ENCODE measurements at regions not wholly inside any gene's neighbourhood (a gene's known extent, or its start where the extent isn't known, plus 50 kb on each side); places are given as distances from the start of the nearest gene placed in this dataset.

DNA sequence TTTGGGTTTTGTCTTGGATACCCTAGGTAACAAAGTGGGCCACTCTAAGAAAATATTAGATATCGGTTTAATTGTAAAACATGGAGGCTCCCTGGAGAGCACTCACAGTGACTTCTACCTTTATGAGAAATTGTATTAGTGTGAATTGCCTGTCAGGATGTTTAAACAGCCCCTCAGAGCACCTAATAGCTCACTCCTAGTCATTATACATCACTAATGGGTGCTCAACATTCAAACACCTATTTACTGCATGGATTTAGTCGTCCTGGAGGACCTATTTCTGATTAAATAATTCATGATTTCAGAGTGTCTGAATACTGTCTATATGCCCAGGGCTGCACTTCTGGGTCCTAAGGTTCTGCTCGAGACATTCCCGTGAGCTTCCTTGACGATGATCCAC is 430.2 kb upstream of the EEF2KMT start:
- TF ChIP-seq EZH2 (IDR thresholded peaks at IDR 0.05) = no peak
- no peak for TF ChIP-seq FOXP2 (optimal IDR thresholded peaks at IDR 0.05; ENCODE audit: control extremely low read depth, extremely low read length, insufficient read depth)
- no peak for TF ChIP-seq POLR2AphosphoS5 (IDR thresholded peaks at IDR 0.05; ENCODE audit: borderline replicate concordance, low read depth, low read length)
- Histone ChIP-seq H3K36me3 (ENCODE audit: insufficient read depth, low read length) (no peaks in the 10 kb centered on the region), H3K9me3 (ENCODE audit: low read depth, low read length) (no peaks in the 10 kb centered on the region), H3K27ac (no peak overlapping the region), H3K9ac (ENCODE audit: insufficient read length) (no peak overlapping the region), H3K4me3 (no peak overlapping the region)
- DNase-seq (ENCODE audit: low read depth, low spot score) = no peak

DNA sequence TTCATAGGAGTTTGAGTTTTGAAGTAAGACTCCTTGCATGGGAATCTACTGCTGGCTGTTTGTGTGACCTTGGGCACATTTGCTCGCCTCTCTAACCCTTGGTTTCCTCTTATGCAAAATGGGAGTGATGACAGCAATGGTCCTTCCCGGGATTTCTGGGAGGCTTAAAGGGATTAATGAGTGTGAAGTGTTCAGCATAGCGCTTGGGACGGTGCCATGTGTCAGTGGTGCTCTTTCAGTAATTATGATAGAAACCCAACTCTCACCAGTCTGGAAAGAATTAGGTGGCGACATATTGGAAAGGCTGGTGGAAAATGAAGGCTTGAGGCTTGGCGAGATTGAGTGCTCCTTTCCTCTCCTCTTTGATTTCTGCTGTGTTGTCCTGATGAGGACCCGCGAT is 429.2 kb upstream of the EEF2KMT start:
- H3K4me3 ChIP-seq = no peak overlapping the region
- H3K9ac ChIP-seq (ENCODE audit: insufficient read length) = no peak overlapping the region
- DNase-seq (ENCODE audit: low read depth, low spot score) = no peak
- H3K9me3 ChIP-seq (ENCODE audit: low read depth, low read length) = no peaks in the 10 kb centered on the region
- no peaks in the 10 kb centered on the region for H3K36me3 ChIP-seq (ENCODE audit: insufficient read depth, low read length)
- no peak for TF ChIP-seq FOXP2 (optimal IDR thresholded peaks at IDR 0.05; ENCODE audit: control extremely low read depth, extremely low read length, insufficient read depth)
- TF ChIP-seq POLR2AphosphoS5 (IDR thresholded peaks at IDR 0.05; ENCODE audit: borderline replicate concordance, low read depth, low read length) = no peak
- no peak for TF ChIP-seq EZH2 (IDR thresholded peaks at IDR 0.05)
- H3K27ac ChIP-seq = no peak overlapping the region

DNA sequence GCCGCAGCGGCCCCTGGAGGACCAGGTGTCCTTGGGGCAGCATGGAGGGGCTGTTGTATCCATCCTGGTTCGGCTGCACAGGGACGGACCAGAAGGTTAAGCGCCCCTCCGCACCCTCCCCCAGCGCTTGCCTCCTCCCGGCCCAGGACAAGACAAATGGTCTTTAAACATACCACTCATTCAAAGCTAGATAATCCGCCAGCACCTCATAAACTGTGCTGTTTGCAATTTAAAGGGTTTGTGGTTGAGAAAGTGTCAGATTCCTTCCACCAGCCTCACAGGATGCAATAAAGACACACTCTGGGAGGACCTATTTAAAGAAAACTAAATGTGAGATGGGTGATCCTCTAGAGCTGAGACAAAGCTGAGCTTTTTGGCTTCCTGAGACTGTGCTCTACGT is 426.2 kb upstream of the EEF2KMT start:
- no peaks in the 10 kb centered on the region for H3K9me3 ChIP-seq (ENCODE audit: low read depth, low read length)

DNA sequence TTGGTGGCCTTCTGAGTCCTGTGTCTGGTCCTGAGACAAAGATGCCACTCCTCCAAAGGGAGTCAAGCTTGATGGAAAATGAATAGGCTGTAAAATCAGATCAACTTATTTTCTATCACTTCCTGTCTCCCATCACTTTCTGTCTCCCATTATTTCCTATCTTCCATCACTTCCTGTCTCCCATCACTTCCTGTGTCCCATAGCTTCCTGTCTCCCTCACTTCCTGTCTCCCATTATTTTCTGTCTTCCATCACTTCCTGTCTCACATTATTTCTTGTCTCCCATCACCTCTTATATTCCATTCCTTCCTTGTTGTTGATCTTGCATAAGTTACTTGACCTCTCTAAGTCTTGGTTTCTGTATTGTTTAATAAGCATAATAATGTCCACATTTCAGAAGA is 418.5 kb upstream of the EEF2KMT start:
- Histone ChIP-seq H3K4me3 (no peak overlapping the region), H3K27ac (no peak overlapping the region), H3K9ac (ENCODE audit: insufficient read length) (no peak overlapping the region), H3K36me3 (ENCODE audit: insufficient read depth, low read length) (no peaks in the 10 kb centered on the region), H3K9me3 (ENCODE audit: low read depth, low read length) (no peaks in the 10 kb centered on the region)
- TF ChIP-seq FOXP2 (optimal IDR thresholded peaks at IDR 0.05; ENCODE audit: control extremely low read depth, extremely low read length, insufficient read depth) = no peak
- TF ChIP-seq POLR2AphosphoS5 (IDR thresholded peaks at IDR 0.05; ENCODE audit: borderline replicate concordance, low read depth, low read length) = no peak
- TF ChIP-seq EZH2 (IDR thresholded peaks at IDR 0.05) = no peak
- DNase-seq (ENCODE audit: low read depth, low spot score) = no peak

More for the DNA sequence above, 426.2 kb upstream of the EEF2KMT start:
- Histone ChIP-seq H3K4me3 (no peak overlapping the region), H3K9ac (ENCODE audit: insufficient read length) (no peak overlapping the region), H3K36me3 (ENCODE audit: insufficient read depth, low read length) (no peaks in the 10 kb centered on the region), H3K27ac (no peak overlapping the region)
- DNase-seq (ENCODE audit: low read depth, low spot score) = no peak
- no peak for TF ChIP-seq EZH2 (IDR thresholded peaks at IDR 0.05)
- TF ChIP-seq FOXP2 (optimal IDR thresholded peaks at IDR 0.05; ENCODE audit: control extremely low read depth, extremely low read length, insufficient read depth) = no peak
- no peak for TF ChIP-seq POLR2AphosphoS5 (IDR thresholded peaks at IDR 0.05; ENCODE audit: borderline replicate concordance, low read depth, low read length)

DNA sequence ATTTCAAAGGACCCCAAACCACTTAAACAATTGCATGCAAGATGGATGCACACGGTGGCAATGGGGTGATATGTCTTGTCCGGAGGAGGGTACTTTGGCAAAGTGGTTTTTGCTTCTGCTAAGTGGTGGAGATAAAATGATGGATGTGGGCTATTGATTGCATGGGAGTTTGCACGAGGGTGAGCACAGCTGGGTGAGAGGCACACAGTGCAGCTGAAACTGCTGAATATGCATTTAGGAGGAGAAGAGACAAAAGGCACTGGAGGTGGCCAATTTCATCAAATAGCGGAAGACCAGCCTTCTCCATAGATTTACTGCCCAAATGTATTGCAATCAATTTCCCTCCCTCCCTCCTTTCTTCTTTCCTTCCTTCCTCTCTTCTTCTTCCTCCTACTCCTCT is 414.4 kb upstream of the EEF2KMT start:
- Histone ChIP-seq H3K9ac (ENCODE audit: insufficient read length) (no peak overlapping the region), H3K36me3 (ENCODE audit: insufficient read depth, low read length) (no peaks in the 10 kb centered on the region), H3K27ac (no peak overlapping the region), H3K9me3 (ENCODE audit: low read depth, low read length) (no peaks in the 10 kb centered on the region), H3K4me3 (no peak overlapping the region)
- DNase-seq (ENCODE audit: low read depth, low spot score) = no peak
- no peak for TF ChIP-seq FOXP2 (optimal IDR thresholded peaks at IDR 0.05; ENCODE audit: control extremely low read depth, extremely low read length, insufficient read depth)

DNA sequence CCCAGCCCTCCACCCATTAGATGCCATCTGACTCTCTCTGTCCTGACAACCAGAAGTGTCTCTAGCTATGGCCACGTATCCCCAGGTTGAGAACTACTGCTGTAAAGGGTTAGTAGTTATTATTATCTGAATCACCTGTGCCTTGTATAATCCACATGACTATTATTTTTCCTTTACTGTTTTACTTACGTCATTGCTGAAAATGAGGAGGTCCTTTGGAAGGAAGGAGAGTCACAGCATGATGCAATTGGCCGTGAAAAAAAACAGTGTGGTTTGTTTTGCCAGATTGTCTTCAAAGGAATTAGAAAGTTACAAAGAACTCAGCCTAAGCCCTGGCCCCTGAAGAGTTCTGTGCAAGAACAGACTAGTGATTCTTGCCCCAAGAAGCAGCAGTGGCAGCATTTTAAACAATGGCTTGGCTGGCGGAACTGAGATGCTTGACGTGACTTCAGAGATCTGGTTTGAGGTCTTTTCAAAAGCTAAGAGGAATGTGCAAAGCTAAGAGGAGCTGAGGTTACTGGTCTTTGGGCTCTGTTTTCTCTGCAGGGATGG is 413.3 kb upstream of the EEF2KMT start:
- no peak overlapping the region for H3K4me3 ChIP-seq
- no peaks in the 10 kb centered on the region for H3K36me3 ChIP-seq (ENCODE audit: insufficient read depth, low read length)
- TF ChIP-seq FOXP2 (optimal IDR thresholded peaks at IDR 0.05; ENCODE audit: control extremely low read depth, extremely low read length, insufficient read depth) = no peak
- no peak for TF ChIP-seq EZH2 (IDR thresholded peaks at IDR 0.05)
- no peak for TF ChIP-seq POLR2AphosphoS5 (IDR thresholded peaks at IDR 0.05; ENCODE audit: borderline replicate concordance, low read depth, low read length)
- no peaks in the 10 kb centered on the region for H3K9me3 ChIP-seq (ENCODE audit: low read depth, low read length)
- DNase-seq (ENCODE audit: low read depth, low spot score) = no peak
- H3K27ac ChIP-seq = no peak overlapping the region
- H3K9ac ChIP-seq (ENCODE audit: insufficient read length) = no peak overlapping the region

DNA sequence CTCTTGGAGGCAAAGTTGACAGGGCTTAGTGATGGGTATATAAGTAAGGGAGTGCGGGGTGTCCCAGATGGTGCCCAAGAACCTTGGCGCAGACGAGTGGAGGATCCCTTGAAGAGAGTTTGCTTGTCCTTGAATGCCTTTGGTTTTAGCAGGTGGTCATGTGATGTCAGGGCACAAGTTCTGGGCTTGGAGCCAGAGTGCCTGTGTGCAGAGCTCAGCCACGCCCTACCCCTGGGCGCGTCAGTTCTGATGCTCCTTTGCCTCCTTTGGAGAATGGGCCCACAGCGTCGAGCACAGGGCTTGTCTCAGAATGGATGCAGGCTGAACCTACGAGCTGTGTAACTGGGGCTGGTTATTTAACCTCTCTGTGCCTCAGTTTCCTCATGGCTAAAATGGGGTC is 412.2 kb upstream of the EEF2KMT start:
- H3K27ac ChIP-seq = no peak overlapping the region
- H3K4me3 ChIP-seq = no peak overlapping the region
- TF ChIP-seq POLR2AphosphoS5 (IDR thresholded peaks at IDR 0.05; ENCODE audit: borderline replicate concordance, low read depth, low read length) (no peak), EZH2 (IDR thresholded peaks at IDR 0.05) (no peak), FOXP2 (optimal IDR thresholded peaks at IDR 0.05; ENCODE audit: control extremely low read depth, extremely low read length, insufficient read depth) (no peak)
- H3K9me3 ChIP-seq (ENCODE audit: low read depth, low read length) = no peaks in the 10 kb centered on the region
- no peaks in the 10 kb centered on the region for H3K36me3 ChIP-seq (ENCODE audit: insufficient read depth, low read length)
- DNase-seq (ENCODE audit: low read depth, low spot score) = no peak
- no peak overlapping the region for H3K9ac ChIP-seq (ENCODE audit: insufficient read length)

DNA sequence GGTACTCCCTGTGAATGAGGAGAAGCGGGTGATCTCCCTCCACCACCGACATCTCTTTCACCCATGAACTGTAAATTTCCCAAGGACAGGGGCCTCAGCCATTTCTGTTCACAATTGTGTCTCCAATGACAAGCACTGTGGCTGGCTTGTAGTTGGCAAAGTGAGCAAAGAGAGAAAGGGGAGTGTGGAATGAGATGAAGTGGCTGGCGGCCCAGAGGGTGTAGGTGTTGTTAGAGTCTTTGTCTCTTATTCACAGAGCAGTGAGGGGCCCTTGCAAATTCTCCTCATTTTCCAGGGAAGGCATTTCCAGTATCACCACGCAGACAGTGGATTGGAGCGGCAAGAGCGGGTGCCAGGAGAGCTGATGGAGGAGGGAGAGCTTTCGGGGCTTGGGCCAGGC is 411.7 kb upstream of the EEF2KMT start:
- Histone ChIP-seq H3K9me3 (ENCODE audit: low read depth, low read length) (no peaks in the 10 kb centered on the region), H3K4me3 (no peak overlapping the region), H3K36me3 (ENCODE audit: insufficient read depth, low read length) (no peaks in the 10 kb centered on the region), H3K9ac (ENCODE audit: insufficient read length) (no peak overlapping the region), H3K27ac (no peak overlapping the region)
- no peak for DNase-seq (ENCODE audit: low read depth, low spot score)
- TF ChIP-seq POLR2AphosphoS5 (IDR thresholded peaks at IDR 0.05; ENCODE audit: borderline replicate concordance, low read depth, low read length) = no peak
- TF ChIP-seq EZH2 (IDR thresholded peaks at IDR 0.05) = no peak
- no peak for TF ChIP-seq FOXP2 (optimal IDR thresholded peaks at IDR 0.05; ENCODE audit: control extremely low read depth, extremely low read length, insufficient read depth)

DNA sequence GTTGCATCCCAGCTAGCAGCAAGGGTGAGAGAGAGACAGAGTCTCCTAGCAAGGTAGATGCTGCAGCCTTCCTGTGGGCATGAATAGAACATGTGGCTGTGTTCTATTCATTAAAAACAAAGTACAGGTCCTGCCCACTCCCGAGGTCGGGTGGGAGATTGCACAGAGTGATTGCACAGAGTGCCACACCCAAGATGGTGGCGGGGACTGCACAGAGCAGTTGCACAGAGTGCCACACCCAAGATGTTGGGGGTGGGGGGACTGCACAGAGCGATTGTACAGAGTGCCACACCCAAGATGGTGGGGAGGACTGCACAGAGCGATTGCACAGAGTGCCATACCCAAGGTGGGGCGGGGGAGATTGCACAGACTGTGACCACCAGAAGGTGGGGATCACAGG is 410.8 kb upstream of the EEF2KMT start:
- H3K4me3 ChIP-seq = no peak overlapping the region
- TF ChIP-seq EZH2 (IDR thresholded peaks at IDR 0.05) (no peak), FOXP2 (optimal IDR thresholded peaks at IDR 0.05; ENCODE audit: control extremely low read depth, extremely low read length, insufficient read depth) (no peak), POLR2AphosphoS5 (IDR thresholded peaks at IDR 0.05; ENCODE audit: borderline replicate concordance, low read depth, low read length) (no peak)
- H3K9ac ChIP-seq (ENCODE audit: insufficient read length) = no peak overlapping the region
- no peaks in the 10 kb centered on the region for H3K36me3 ChIP-seq (ENCODE audit: insufficient read depth, low read length)
- H3K9me3 ChIP-seq (ENCODE audit: low read depth, low read length) = no peaks in the 10 kb centered on the region
- DNase-seq (ENCODE audit: low read depth, low spot score) = no peak
- H3K27ac ChIP-seq = no peak overlapping the region

All from SK-N-MC (cell line).